NB4 (cell line): ENCODE measurements at regions not wholly inside any gene's neighbourhood (a gene's known extent, or its start where the extent isn't known, plus 50 kb on each side); places are given as distances from the start of the nearest gene placed in this dataset.

Experiments used
- CTCF ChIP-seq: IDR thresholded peaks from one replicate; pipeline ENCODE4 v1.5.1; 2012; ENCODE audit warnings: low read depth, low read length
- MAX ChIP-seq: IDR thresholded peaks from 2 replicates; pipeline ENCODE4 v1.6.1; 2011; ENCODE audit warnings: low read depth, low read length
- MYC ChIP-seq: IDR thresholded peaks from 2 replicates; pipeline ENCODE4 v1.6.1; 2011; ENCODE audit warnings: low read depth, low read length
- POLR2A ChIP-seq: IDR thresholded peaks from 2 replicates; pipeline ENCODE4 v1.6.1; 2011; ENCODE audit warnings: mild to moderate bottlenecking; ENCODE audit not compliant: insufficient read length; ENCODE audit errors: extremely low read depth

GRCh38 chr4:24055623-24056022 lies 165.8 kb upstream of the PPARGC1A start:
- TF ChIP-seq CTCF: no peak
- no peak for TF ChIP-seq POLR2A
- no peak for TF ChIP-seq MYC
- TF ChIP-seq MAX: no peak
